Thymus (tissue), 11 donors: ENCODE measurements at regions not wholly inside any gene's neighbourhood (a gene's known extent, or its start where the extent isn't known, plus 50 kb on each side); places are given as distances from the start of the nearest gene placed in this dataset.
"Not testable (repeated sequence)": the region's sequence is repeated elsewhere in the genome, so short reads cannot be mapped to it uniquely, and the experiment has no call there.

Experiments used
- DNase-seq, 9 donors: peaks; one replicate each; pipeline ENCODE4 v3.0.0-alpha.2; 2013; ENCODE audit warnings: low spot score in 9 of 9, low read depth in 6 of 9, missing footprints in 1 of 9
- H3K27ac ChIP-seq, 2 donors: one replicate each; pipeline ENCODE4 v1.5.1; 2013; ENCODE audit warnings: control low read depth in 1 of 2, low read depth in 1 of 2, low read length in 1 of 2, mild to moderate bottlenecking in 1 of 2, moderate library complexity in 1 of 2
- H3K27me3 ChIP-seq, 2 donors: one replicate each; pipeline ENCODE4 v1.5.1; 2013; ENCODE audit warnings: low read length in 1 of 2; ENCODE audit not compliant: control insufficient read depth in 2 of 2, insufficient read depth in 1 of 2
- H3K36me3 ChIP-seq, 2 donors: one replicate each; pipeline ENCODE4 v1.5.1; 2013; ENCODE audit warnings: low read length in 1 of 2, mild to moderate bottlenecking in 1 of 2, moderate library complexity in 1 of 2; ENCODE audit not compliant: control insufficient read depth in 2 of 2, insufficient read depth in 2 of 2
- H3K4me1 ChIP-seq, 2 donors: one replicate each; pipeline ENCODE4 v1.5.1; 2013; ENCODE audit warnings: low read length in 2 of 2; ENCODE audit not compliant: control insufficient read depth in 2 of 2, insufficient read depth in 2 of 2
- H3K4me3 ChIP-seq, 2 donors: one replicate each; pipeline ENCODE4 v1.5.1; 2013; ENCODE audit warnings: low read length in 2 of 2, control low read depth in 1 of 2, mild to moderate bottlenecking in 1 of 2
- H3K9me3 ChIP-seq, 2 donors: one replicate each; pipeline ENCODE4 v1.5.1; 2013; ENCODE audit warnings: low read length in 1 of 2, mild to moderate bottlenecking in 1 of 2; ENCODE audit not compliant: control insufficient read depth in 2 of 2, insufficient read depth in 1 of 2
- WGBS: extraction: QIAGEN DNeasy Blood & Tissue Kit; methylation state at CpG from one replicate; pipeline ENCODE4 v1.1.7; 2013; 5-methylcytosine and 5-hydroxymethylcytosine counted together
- donor health status: healthy.

- Histone ChIP-seq H3K27ac (no peak overlapping the region), H3K36me3 (no peaks in the 10 kb centered on the region), H3K4me1 (no peaks in the 10 kb centered on the region), H3K27me3 (no peaks in the 10 kb centered on the region), H3K4me3 (no peak overlapping the region), H3K9me3 (no peaks in the 10 kb centered on the region)
- no peak for DNase-seq
- 89% methylated on average over 1 of the region's 1 CpG for WGBS
These were observed 727.0 kb upstream of the NEGR1 start for GRCh38 chr1:73009311-73009710.

- no peak overlapping the region for H3K4me3 ChIP-seq
- H3K36me3 ChIP-seq = no peaks in the 10 kb centered on the region
- no peaks in the 10 kb centered on the region for H3K27me3 ChIP-seq
- H3K9me3 ChIP-seq = no peaks in the 10 kb centered on the region
- no peak overlapping the region for H3K27ac ChIP-seq
- no peak for DNase-seq
- WGBS = 91% methylated on average over 4 of the region's 4 CpGs
- no peaks in the 10 kb centered on the region for H3K4me1 ChIP-seq
These were observed 715.3 kb upstream of the NEGR1 start for GRCh38 chr1:72997624-72998023.

- DNase-seq = no peak
- Histone ChIP-seq H3K27ac (no peak overlapping the region), H3K4me1 (no peaks in the 10 kb centered on the region), H3K36me3 (no peaks in the 10 kb centered on the region), H3K4me3 (no peak overlapping the region), H3K27me3 (no peaks in the 10 kb centered on the region), H3K9me3 (no peaks in the 10 kb centered on the region)
- 92% methylated on average over 3 of the region's 3 CpGs for WGBS
These were observed 714.7 kb upstream of the NEGR1 start for GRCh38 chr1:72997041-72997440.

- 93% methylated on average over 4 of the region's 4 CpGs for WGBS
These were observed 705.5 kb upstream of the NEGR1 start for GRCh38 chr1:72987871-72988270.

GRCh38 chr1:72986591-72987290, 704.4 kb upstream of the NEGR1 start:
- no peak overlapping the region for H3K4me3 ChIP-seq
- no peaks in the 10 kb centered on the region for H3K27me3 ChIP-seq
- no peaks in the 10 kb centered on the region for H3K4me1 ChIP-seq
- WGBS = 84% methylated on average over 2 of the region's 2 CpGs
- DNase-seq = no peak
- no peak overlapping the region for H3K27ac ChIP-seq
- no peaks in the 10 kb centered on the region for H3K36me3 ChIP-seq
- H3K9me3 ChIP-seq = no peaks in the 10 kb centered on the region

More at GRCh38 chr1:72987871-72988270, 705.5 kb upstream of the NEGR1 start:
- H3K4me3 ChIP-seq, H3K36me3 ChIP-seq, H3K9me3 ChIP-seq, H3K27ac ChIP-seq, H3K27me3 ChIP-seq, H3K4me1 ChIP-seq, DNase-seq: not testable (repeated sequence)

- H3K4me3 ChIP-seq, H3K27me3 ChIP-seq, DNase-seq, H3K27ac ChIP-seq, H3K9me3 ChIP-seq, H3K36me3 ChIP-seq, H3K4me1 ChIP-seq: not testable (repeated sequence)
- 86% methylated on average over 11 of the region's 11 CpGs for WGBS
These were observed 702.7 kb upstream of the NEGR1 start for GRCh38 chr1:72985024-72985423.

GRCh38 chr1:72983011-72983410, 700.7 kb upstream of the NEGR1 start:
- not testable (repeated sequence) for H3K36me3 ChIP-seq, DNase-seq, H3K27ac ChIP-seq, H3K9me3 ChIP-seq, H3K4me3 ChIP-seq, H3K4me1 ChIP-seq, H3K27me3 ChIP-seq
- 92% methylated on average over 15 of the region's 15 CpGs for whole genome bisulfite sequencing

- Histone ChIP-seq H3K9me3 (no peaks in the 10 kb centered on the region), H3K27ac (no peak overlapping the region), H3K4me3 (no peak overlapping the region), H3K4me1 (no peaks in the 10 kb centered on the region), H3K36me3 (no peaks in the 10 kb centered on the region), H3K27me3 (no peaks in the 10 kb centered on the region)
- no peak for DNase-seq
- WGBS = 97% methylated on average over 1 of the region's 1 CpG
These were observed 687.1 kb upstream of the NEGR1 start for GRCh38 chr1:72969461-72969860.

GRCh38 chr1:72954943-72955342, 672.6 kb upstream of the NEGR1 start:
- Histone ChIP-seq H3K4me3 (no peak overlapping the region), H3K27me3 (no peaks in the 10 kb centered on the region), H3K27ac (no peak overlapping the region), H3K4me1 (no peaks in the 10 kb centered on the region), H3K9me3 (no peaks in the 10 kb centered on the region), H3K36me3 (no peaks in the 10 kb centered on the region)
- no peak for DNase-seq

GRCh38 chr1:72950900-72951299, 668.6 kb upstream of the NEGR1 start:
- H3K27me3 ChIP-seq, H3K9me3 ChIP-seq, H3K4me3 ChIP-seq, H3K4me1 ChIP-seq, H3K27ac ChIP-seq, H3K36me3 ChIP-seq, DNase-seq: not testable (repeated sequence)
- WGBS = 86% methylated on average over 3 of the region's 3 CpGs
